NCI-H226 (cell line): ENCODE measurements at regions not wholly inside any gene's neighbourhood (a gene's known extent, or its start where the extent isn't known, plus 50 kb on each side); places are given as distances from the start of the nearest gene placed in this dataset.
"Not testable (repeated sequence)": the region's sequence is repeated elsewhere in the genome, so short reads cannot be mapped to it uniquely, and the experiment has no call there.

ENCODE experiments used
- DNase-seq: peaks from one replicate; pipeline ENCODE4 v3.0.0-alpha.2; 2015

DNA sequence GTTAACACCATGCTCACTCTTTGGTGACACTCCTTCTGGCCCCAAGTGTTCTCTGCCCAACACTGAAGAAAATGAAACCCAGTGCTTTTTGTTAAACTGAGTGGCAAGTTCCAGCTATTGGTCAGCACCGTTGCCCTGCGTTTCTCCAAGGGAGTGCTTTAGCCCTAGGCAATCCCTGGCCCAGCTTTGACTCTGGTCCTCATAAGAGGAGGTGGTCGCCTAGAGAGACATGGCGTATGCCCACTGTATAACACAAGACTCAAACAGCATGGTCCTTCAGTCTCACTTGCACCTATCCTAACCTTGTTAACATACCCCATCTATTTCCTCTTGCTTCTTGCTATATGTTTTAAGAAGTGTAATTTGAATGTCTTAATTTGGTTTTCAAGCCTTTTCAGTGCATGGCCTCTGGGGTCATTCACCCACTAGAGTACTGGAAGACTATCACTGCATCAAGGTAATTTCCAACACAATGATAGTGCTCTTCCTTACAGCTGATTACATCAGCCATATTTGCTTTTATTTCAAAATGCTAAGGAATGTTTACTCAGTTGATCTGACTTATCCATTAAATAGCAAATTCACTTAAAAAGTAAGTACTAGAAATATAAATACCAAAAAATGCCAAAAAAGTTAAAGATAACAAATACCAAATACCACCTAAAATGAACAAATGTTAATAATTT lies 190.5 kb upstream of the SOX21 start:
- DNase-seq: no peak

DNA sequence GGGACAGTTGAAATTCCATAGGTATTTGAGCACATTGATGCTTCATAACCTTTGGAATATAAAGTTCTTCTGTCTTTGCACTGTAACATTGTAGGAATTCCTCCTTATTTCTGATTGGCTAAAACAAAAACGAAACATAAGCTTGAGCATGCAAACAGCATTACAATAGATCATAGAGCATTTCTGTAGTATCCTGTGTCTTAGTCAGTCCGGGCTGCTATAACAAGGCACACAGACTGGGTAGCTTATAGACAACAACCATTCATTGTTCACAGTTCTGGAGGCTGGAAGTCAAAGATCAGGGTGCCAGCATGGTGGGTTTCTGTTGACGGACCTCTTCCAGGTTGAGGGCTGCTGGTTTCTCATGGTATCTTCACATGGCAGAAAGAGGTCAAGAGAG lies 188.7 kb upstream of the SOX21 start:
- no peak for DNase-seq

DNA sequence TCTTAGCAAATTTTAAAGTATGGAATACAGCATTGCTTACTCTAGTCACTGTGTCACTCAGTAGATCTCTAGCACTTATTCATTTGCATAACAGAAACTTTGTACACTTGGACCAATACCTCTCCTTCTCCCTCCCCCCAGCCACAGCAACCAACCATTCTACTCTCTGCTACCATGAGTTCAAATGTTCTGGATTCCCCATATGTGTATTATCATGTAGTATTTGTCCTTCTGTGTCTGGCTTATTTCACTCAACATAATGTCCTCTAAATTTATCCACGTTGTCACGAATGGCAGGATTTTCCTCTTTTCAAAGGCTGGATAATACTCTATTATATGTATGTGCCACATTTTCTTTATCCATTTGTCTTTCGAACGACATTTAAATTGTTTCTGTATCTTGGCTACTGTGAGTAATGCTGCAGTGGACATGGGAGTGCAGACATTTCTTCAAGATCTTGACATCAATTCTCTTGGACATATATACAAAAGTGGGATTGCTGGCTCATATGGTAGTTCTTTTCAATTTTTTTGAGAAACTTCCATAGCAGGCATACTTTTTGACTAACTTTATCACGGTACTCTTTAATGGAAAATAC lies 184.5 kb upstream of the SOX21 start:
- no peak for DNase-seq

DNA sequence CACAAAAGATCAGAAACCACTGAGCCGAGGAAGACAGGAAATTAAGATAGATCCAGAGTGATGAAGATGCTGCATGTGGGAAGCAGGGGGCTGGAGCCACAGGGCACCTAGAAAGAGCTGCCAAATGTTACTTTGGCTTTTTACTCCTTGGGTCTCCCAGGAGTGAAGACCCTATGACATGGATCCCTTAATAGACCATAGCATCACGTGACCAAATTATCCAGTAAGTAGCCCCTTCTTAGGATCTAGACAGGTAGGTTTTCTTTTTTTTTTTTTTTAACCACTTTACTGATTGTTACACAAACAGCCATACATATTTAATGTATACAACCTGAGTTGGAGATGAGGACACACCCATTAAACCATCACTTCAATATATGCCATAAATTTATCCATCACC lies 183.9 kb upstream of the SOX21 start:
- DNase-seq: no peak

DNA sequence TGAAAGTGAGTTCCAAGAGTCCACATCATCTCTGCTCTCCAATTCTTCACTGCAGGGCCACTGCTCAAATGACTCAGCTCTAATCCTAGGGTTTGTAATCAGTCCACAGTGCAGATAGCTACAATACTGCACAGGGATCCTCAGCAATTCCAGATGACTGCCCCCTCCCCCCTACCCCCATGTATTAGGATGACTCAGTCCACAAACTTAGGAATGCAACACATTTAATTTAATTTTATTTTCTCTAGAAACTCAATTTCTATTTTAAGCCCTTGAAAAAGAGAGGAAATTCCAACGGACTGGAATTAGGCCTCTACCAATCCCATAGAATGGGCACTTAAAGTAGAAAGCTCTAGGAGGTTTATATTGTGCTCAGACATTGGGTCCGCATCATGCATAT lies 173.8 kb upstream of the SOX21 start:
- DNase-seq: peak; percentile 31

DNA sequence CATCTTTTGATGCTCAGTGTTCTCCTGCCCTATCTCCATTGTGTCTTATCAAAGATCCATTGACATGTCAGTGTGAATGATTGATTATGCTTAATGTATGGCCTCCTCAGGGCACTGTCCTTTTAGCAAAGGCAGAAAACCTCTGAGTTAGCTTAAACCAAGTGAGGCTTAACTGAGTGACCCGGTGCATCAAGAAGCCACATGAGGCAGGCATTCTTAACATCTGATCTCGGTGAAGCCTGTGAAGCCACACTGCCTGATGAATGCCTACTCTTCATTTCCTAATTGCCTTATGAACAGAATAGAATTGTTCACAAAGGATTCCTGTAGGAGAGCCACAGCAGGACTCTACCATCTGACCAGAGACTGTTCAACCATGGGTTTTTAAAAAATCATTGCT lies 168.1 kb upstream of the SOX21 start:
- no peak for DNase-seq

DNA sequence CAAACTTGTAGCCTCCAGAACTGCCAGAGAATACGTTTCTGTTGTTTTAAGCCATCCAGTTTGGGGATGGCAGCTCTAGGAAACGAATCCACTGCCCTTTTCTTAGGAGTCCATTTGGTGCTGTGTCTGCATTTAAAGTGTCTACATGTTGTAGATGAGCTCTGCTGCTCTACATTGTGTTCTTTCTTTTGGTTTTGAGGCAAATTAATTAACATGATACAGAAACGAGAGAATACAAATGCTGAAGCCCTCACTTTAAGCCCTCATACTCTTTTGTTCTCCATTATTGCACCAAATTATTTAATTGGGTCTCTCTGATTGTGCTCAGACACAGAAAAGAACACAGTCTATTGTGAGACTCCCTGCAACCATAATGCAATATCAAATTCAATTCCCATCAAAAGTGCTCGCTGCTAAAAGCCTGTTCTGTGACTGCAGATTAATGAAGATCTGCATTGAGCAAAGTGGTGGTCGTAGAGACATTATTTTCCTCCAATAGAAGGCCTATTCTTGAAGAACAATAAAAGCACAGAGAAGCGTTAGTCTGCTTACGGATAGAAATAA lies 166.3 kb upstream of the SOX21 start:
- no peak for DNase-seq

DNA sequence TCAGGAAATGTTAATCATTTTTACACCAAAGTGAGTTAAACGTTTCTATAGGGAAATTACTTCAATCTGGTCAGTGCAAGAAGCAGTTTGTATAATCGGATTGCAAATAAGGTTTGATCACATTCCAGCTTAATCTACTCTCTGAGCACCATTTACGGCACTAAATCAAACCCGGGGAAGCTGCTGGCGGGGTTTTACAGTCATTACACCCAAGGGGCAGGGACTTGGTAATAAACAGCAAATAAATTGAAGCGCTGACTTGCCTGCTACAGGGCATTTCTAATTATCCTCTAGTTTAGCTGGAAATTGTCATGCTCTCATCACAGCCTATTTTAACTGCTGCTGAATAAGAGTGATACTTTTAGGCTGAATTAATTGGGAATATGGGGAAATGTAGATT lies 152.1 kb upstream of the SOX21 start:
- no peak for DNase-seq

DNA sequence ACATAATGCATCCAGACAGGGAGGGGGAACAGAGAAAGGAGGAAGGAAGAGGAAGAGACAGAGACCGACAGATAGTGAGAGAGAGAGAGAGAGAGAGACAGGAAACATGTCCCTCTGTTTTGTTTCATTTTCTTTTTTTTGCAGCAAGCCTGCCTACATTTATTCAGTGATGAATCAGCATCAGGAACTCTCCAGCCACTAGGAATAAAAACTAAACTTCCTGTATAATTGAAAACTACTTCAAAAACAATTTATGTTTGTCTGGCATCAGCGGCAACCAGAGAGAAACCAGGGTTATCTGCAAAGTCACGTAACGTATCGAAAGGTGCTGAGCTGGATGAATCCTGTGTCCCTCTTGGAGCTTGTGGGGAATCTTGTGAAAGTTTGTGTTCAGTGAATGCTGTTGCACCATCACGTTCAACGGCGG lies 148.6 kb upstream of the SOX21 start:
- no peak for DNase-seq

DNA sequence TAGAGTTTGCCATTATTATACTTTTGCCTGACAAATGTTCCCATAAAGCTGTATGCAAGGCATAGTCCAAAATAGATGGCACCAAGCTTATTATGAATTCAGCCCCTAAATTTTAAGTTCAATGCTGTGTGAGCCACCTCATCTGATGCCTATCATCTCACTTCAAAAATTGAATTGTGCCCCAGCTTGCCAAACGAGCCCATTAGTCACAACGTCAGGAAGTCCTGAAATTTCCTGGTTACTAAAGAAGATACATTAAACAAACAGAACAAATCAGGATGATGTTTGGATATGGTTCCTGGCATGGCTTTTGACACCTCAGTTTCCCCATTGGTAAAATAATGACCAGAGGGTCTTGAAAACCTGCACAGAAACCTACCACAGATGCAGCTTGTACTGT lies 147.5 kb upstream of the SOX21 start:
- no peak for DNase-seq

DNA sequence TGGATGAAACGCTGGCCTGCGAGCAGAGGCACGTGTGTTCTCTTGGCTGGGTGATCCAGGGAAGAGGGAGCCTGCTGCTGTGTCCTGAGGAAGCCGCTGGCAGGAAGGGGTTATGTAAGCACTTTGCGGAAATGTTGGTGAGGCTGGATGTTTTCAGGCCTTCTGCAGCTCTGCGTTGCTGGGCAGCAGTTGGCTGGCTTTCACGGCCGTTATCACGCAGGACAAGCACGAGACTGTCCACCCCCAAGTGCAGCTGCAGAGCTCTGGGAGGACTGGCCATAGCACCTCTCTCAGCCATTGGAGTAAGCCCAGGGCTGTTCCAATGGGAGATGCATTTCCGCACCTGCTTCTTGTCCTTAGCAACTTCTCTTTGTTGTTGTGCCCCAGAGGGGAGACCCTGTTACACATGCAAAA lies 146.9 kb upstream of the SOX21 start:
- no peak for DNase-seq

DNA sequence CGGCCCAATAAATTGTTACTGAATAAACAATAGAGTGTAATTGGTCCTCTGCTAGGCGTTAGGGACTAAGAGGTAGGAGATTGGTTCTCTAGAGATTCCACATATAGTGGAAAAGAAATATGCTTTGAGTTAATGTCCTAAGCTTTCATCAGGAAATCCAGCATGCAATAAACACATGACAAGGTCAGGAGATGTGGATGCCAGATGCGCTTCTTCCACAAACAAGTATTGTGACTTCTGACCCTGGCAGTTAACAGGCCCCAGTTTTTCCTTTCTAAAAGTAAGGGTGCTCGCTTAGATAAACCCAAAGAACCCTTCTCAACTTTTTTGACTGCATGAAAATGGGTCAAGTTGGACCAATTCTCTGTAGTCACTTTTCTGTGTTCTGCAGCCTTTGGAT lies 146.5 kb upstream of the SOX21 start:
- no peak for DNase-seq

DNA sequence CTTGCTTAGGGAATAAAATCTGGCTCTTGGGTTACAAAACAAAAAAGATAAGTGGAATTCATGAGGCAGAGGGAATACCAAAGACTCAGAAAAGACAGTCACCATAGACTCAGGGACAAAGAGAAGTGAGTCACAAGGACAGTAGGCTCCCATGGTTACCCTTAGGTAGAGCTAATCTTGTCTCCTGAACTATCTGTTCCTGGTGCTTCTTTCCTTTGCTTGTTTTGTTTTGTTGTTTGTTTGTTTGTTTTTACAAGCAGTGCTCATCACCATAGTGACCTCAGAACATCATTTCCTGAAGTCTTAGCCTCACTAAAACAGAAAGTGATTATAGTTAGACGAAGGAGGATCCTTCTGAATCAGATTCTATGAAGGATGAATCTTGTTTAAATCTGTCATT lies 142.3 kb upstream of the SOX21 start:
- DNase-seq: no peak

DNA sequence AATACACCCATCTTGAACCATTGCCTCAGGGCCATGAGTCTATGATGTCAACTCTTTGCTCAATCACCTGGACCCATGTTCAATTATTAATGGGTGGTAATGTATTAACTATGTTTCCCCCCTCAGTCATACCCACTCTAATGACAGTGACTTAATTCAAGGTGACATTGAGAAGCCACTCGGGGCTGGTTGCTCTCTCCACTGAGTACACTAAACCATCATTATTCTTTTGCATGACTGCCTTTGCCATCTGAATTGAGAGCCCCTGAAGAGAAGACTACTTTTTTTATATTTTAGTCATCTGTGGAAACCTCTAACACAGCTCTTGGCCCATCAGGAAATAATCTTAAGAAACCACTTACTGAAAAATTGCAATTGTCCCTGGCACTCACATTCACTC lies 139.2 kb upstream of the SOX21 start:
- no peak for DNase-seq

DNA sequence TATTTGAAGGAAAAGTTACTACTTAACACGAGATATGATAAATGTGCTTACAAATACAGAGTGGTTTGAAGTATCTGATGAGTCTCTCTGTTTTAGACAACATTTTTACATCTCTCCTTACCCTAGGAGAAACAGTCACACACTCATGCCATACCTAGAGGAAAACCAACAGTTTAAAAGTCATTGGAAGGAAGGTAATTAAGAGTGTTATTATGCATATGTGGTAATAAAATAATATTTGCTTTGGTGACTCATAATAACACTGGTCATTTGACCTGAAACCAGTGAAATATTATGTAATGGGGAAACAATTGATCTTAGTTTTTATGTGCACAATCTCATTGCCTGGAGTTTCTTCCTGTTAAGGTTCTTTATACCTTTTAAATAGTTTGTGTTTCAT lies 136.9 kb upstream of the SOX21 start:
- DNase-seq: no peak

DNA sequence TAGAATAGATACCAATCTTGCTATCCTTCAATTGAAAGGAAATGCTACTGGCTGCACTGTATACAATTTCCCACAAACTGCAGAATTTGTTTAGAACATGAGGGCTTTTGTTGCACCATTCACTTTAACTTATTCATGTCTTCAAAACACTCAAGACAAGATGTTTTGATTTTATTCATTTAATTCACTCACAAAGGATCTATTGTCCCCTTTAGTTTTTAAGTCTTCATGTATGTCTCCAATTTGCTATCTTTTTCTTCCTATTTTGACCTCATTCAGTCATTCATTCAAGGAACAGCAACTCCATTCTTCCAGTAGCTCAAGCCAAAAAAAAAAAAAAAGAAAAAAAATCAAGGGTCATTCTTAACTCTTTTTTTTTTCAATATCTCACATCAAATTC lies 130.6 kb upstream of the SOX21 start:
- DNase-seq: no peak

DNA sequence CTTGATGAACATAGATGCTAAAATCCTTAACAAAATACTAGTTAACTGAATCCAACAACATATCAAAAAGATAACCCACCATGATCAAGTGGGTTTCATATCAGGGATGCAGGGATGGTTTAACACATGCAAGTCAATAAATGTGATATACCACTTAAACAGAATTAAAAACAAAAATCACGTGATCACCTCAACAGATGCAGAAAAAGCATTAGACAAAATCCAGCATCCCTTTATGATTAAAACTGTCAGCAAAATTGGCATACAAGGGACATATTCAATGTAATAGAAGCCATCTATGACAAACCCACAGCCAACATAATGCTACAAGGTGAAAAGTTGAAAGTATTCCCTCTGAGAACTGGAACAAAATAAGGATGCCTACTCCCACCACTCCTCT lies 124.7 kb upstream of the SOX21 start:
- not testable (repeated sequence) for DNase-seq

DNA sequence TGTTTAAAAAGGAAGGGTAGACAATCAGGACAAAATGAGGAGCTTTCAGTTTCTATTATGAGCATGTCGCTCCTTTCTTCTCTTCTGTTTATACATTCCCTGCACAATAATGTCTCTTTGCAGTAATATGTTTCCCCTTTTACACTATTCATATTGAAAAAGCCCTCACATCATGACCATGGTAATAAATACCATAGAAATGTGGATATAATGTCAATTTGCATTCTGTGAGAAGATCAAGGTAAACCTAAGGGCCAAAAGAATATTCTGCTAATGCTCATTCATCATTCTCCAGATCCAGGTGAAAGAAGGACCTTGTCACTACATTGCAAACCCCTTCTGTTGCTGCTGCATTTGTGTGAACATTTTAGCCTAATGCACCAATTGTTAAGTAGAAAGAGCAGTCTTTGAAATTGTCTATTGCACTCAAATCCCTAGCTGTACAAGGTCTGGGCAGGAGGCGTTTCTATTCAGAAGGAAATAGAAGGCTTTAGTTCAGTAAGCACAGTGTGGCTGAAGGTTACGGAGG lies 117.6 kb upstream of the SOX21 start:
- no peak for DNase-seq

DNA sequence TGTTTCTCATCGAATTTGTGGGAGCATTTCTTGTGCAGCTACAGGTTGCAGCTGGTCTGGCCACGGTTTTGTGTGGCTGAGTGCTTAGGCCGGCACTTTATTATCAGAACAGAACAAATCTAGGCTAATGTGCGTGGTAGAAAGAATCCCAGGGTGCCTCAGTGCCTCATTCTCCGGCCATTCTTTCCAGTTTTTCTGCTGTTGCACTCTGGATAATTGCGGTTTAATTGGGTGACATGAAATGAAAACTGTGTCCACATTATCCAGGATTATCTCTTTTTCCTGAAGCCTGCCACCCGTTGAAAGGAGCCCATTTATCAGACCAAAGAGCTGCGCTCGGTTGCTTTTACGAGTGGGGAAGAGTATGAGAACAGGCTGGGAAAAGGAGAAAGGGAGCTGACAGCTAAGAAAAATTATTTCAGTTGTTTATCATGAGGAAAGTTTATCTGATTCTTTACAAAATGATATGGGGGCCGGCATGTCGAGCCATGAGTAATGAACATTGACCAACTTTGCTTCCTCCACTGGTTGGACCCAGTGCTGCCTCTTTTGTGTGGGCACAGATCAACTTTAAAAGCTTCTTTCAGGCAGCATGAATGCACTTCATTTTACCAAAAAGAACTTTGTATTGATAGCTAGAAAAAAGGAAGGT lies 117.0 kb upstream of the SOX21 start:
- no peak for DNase-seq

DNA sequence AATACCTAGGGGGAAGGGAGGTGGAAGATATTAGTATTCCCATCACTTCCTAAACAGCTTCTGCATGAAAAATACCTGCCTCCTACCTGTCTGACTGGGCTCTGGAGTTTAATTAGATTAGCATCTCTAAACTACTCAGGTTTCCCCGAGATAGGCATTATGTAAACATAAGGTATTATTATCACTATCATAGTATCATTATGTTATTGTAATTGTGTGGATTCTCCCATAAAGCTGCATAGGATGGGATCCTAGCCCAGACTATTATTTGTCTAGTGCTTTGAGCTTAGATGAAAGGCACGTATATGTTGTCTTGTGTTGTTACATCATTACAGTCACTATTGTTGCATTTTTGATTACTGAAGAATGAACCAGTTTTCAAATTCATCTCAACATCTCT lies 115.2 kb upstream of the SOX21 start:
- no peak for DNase-seq

DNA sequence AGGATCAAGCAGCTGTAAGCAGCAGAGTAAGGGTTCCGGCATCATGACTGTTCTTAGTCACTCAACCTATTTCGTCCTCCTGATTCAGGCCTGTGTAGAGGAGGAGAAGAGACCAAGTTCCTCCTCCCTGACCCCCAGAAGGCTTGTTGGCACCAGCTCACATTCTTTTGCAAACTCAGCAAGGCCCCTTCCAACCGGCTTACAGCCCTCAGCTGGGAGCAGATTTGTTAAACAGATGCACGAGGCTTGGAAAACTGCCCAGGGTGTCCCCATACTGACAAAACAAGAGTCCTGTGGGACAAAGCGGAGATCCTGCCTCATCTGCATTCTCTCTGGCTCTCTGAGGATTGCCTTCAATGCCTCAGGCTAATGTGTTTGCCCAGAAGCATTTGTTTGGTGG lies 113.2 kb upstream of the SOX21 start:
- no peak for DNase-seq

DNA sequence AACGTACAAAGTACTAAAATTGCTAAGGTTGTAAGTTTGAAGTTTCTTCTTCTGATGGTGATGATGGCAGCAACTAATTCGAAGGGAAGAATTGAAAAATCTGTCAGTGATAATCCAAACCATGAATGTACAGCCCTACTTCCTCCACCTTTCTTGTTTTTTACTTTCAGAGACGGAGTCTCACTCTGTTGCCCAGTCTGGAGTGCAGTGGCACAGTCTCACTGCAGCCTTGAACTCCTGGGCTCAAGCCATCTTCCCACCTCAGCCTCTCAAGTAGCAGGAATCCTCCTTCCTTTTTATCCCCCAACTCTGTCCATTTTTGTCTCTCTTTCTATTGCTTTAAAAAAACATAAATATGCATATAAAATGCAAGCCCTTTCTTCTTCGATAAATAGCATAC lies 112.3 kb upstream of the SOX21 start:
- no peak for DNase-seq

DNA sequence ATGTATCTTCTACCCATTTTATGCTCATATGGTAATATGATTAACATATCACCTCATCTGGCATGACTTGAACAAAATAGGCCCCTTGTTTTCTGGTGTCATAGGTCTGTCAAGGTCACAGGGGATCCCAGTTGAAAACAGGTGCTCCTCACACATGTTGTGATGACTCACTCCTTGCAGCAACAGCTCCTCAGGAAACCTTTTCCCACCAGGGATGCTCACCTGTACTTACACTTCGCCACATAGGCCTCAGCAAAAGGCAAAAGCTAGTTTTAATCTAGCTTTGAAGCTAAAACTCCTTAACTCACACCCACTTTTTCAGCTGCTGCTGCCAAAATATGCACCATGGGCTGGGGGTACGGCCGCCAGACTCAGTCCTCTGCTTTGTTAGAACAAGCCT lies 110.0 kb upstream of the SOX21 start:
- no peak for DNase-seq

DNA sequence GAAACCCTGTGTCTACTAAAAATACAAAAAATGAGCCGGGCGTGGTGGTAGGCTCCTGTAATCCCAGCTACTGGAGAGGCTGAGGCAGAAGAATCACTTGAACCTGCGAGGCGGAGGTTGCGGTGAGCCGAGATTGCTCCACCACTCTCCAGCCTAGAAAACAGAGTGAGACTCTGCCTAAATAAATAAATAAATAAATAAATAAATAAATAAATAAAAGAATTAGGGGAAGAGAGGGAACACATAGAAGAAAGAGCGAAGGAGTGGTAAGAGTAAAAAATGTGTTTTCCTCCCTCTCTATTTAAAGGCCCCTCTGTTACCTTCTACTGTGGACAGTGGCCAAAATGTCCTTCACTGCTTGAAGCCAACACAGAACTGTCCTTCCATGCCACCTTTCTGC lies 103.9 kb upstream of the SOX21 start:
- no peak for DNase-seq
